Type B pancreatic cell (in vitro differentiated cells): ENCODE measurements at regions not wholly inside any gene's neighbourhood (a gene's known extent, or its start where the extent isn't known, plus 50 kb on each side); places are given as distances from the start of the nearest gene placed in this dataset.

Source experiments
- DNase-seq: peaks from one replicate; pipeline ENCODE4 v3.0.0; 2021; ENCODE audit warnings: mixed read lengths; ENCODE audit not compliant: unreplicated experiment; ENCODE audit errors: extremely low spot score
- H3K27ac Mint-ChIP-seq: 2 replicates; pipeline ENCODE4 v1.8.0; 2021; ENCODE audit warnings: mild to moderate bottlenecking, mixed read lengths
- H3K27me3 Mint-ChIP-seq: 2 replicates; pipeline ENCODE4 v1.8.0; 2021; ENCODE audit warnings: mixed read lengths
- H3K36me3 Mint-ChIP-seq: 2 replicates; pipeline ENCODE4 v1.8.0; 2021; ENCODE audit warnings: mixed read lengths
- H3K4me1 Mint-ChIP-seq: one replicate; pipeline ENCODE4 v1.8.0; 2021; ENCODE audit warnings: mixed read lengths; ENCODE audit not compliant: unreplicated experiment
- H3K4me3 Mint-ChIP-seq: 2 replicates; pipeline ENCODE4 v1.8.0; 2021; ENCODE audit warnings: mild to moderate bottlenecking, mixed read lengths
- H3K9me3 Mint-ChIP-seq: 2 replicates; pipeline ENCODE4 v1.8.0; 2021; ENCODE audit warnings: mixed read lengths
- TF ChIP-seq, protein P1 (sequence below): fragments of 200-600 bp; sonication (generic); conservative IDR thresholded peaks from 2 replicates; pipeline ENCODE4 v1.5.0; 2021; ENCODE audit warnings: antibody characterized with exemption, mild to moderate bottlenecking

DNA sequence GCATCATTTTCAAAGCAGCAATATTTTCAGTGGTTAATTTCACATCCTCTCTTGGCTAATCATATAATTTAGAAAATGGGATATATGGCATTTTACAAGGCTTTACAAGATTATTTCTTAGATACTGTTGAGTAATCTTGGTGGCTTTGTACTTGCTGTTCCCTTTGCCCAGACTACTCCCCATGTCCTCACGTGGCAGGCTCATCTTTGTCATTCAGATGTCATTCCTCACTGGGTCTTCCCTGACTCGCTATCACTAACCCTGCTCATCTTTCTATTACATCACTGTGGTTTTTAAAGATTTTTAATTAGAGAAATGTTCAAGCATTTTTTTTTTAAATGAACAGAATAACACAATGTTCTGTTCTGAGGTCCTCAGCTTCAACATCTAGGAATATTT, 240.0 kb upstream of the IRX5 start:
- H3K4me3 Mint-ChIP-seq = no peak overlapping the region
- H3K36me3 Mint-ChIP-seq = no peaks in the 10 kb centered on the region
- H3K4me1 Mint-ChIP-seq = no peaks in the 10 kb centered on the region
- TF ChIP-seq, protein P1, sequence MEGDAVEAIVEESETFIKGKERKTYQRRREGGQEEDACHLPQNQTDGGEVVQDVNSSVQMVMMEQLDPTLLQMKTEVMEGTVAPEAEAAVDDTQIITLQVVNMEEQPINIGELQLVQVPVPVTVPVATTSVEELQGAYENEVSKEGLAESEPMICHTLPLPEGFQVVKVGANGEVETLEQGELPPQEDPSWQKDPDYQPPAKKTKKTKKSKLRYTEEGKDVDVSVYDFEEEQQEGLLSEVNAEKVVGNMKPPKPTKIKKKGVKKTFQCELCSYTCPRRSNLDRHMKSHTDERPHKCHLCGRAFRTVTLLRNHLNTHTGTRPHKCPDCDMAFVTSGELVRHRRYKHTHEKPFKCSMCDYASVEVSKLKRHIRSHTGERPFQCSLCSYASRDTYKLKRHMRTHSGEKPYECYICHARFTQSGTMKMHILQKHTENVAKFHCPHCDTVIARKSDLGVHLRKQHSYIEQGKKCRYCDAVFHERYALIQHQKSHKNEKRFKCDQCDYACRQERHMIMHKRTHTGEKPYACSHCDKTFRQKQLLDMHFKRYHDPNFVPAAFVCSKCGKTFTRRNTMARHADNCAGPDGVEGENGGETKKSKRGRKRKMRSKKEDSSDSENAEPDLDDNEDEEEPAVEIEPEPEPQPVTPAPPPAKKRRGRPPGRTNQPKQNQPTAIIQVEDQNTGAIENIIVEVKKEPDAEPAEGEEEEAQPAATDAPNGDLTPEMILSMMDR = no peak
- H3K27me3 Mint-ChIP-seq = peaks cover 14% of the 10 kb centered on the region
- DNase-seq = no peak
- no peak overlapping the region for H3K27ac Mint-ChIP-seq
- no peaks in the 10 kb centered on the region for H3K9me3 Mint-ChIP-seq

DNA sequence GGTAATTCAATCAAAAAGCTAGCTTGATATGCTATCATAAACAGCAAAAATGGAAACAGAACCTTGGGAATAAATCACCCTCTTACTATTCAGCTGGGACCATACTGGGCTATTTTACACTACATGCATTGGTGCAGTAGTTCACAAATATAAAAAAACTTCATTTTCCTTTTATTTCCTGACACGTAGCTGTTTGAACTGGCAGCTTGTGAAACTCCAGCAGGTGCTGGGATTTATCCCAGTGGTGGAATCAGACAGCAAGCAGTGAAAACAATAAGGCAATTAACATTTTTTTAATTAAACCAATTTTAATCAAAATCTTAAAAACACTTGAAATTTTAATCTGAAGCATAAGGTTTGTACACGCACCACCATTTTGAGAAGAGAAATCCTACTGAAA, 240.4 kb upstream of the IRX5 start:
- Mint-ChIP-seq H3K9me3 (no peaks in the 10 kb centered on the region), H3K4me1 (no peaks in the 10 kb centered on the region), H3K36me3 (no peaks in the 10 kb centered on the region), H3K27ac (no peak overlapping the region), H3K27me3 (peaks cover 12% of the 10 kb centered on the region), H3K4me3 (no peak overlapping the region)
- no peak for DNase-seq
- TF ChIP-seq, protein P1 = no peak

DNA sequence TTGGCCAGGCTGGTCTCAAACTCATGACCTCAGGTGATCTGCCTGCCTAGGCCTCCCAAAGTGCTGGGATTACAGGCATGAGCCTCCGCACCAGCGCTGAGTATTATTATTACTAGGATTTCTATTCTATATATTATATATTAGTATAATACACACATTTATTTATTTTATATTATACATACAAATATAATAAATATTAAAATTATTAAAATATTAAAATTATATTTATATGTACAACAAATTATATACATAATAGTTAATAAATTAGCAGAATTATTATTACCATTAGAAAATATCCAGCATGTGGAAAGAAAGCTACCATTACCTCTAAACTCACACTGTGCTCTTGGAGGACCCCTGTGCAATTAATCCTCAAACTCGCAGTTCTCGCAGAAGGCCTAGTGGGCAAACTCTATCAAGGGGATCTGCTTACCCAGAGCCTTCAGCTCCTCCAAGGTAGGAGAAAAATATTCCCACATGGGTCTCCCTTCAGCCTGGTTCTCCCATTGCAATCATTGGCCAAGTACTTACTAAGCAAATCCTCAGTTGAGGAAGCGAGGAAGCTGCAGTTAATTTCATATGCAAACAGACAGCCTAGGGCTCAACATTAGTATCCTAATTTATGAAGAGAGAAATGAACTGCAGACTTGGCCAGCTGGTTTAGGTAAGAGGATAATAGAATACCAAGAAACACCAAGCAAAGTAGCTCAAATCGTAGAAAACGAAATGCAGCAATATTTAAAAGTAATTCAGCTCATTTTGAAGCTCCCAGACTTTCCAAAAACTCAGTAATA, 241.4 kb upstream of the IRX5 start:
- Mint-ChIP-seq H3K27me3 (peaks cover 6% of the 10 kb centered on the region), H3K4me1 (no peaks in the 10 kb centered on the region), H3K27ac (no peak overlapping the region), H3K36me3 (no peaks in the 10 kb centered on the region), H3K9me3 (no peaks in the 10 kb centered on the region), H3K4me3 (no peak overlapping the region)
- no peak for DNase-seq
- TF ChIP-seq, protein P1 = no peak

DNA sequence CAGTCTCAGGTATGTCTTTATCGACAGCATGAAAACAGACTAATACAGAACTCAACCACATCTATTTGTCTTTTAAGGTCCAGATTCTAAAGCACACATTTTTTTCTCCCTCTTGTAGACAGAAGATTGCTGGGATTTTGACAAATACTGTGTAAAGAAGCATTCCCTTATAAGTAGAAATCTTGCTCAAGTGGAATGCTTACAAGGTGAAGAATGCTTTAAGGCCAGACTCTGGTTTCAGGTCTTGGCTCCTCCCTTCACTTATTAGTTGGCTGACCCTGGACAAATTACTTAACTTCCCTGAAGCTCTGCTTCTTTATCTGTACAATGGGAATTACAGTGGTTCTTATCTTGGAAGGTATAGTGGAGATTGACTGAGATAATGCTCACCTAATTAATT, 242.3 kb upstream of the IRX5 start:
- no peak overlapping the region for H3K27ac Mint-ChIP-seq
- no peaks in the 10 kb centered on the region for H3K36me3 Mint-ChIP-seq
- no peaks in the 10 kb centered on the region for H3K4me1 Mint-ChIP-seq
- DNase-seq = no peak
- H3K27me3 Mint-ChIP-seq = peaks cover 12% of the 10 kb centered on the region
- no peak overlapping the region for H3K4me3 Mint-ChIP-seq
- no peaks in the 10 kb centered on the region for H3K9me3 Mint-ChIP-seq
- TF ChIP-seq, protein P1 = no peak

DNA sequence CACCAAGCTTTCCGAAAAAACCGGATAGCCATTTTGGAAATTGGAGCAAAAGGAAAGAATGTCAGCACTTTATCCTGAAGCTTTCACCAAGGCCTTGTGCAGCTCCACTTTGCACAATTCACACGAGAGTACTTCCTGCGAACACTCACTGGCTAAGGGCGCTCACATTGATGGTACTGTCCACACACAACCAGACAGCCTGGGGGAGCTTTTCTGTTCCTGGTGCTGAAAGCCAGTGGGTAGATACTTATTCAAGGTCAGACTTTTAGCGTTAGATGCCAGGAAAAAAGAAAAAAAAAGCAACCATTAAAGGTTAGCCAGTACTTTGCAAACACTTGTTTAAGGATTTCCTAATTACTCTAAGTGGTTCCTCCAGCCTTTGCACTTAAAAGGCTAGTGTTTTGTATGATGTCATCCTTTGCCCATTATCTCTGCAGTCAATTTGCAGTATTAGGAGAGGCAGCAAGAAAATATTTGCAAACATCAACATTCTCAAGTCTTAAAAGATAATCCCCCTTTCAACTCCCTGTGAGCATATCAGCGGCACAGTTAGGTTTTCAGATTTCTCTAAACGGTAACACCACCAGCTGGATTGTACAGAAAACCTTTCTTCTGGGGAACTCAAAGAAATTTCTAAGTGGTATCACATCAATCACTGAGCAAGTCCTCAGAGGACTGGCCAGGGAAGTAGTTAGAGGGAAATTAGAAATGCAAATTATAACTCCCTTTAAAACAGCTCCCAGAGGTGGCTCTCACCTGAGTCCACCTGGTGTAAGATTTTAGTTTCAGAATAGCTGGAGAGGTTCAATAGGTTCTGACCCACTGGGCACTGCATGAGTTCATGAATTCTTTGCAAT, 243.4 kb upstream of the IRX5 start:
- H3K36me3 Mint-ChIP-seq = no peaks in the 10 kb centered on the region
- H3K27ac Mint-ChIP-seq = no peak overlapping the region
- H3K27me3 Mint-ChIP-seq = peaks cover 12% of the 10 kb centered on the region
- no peak for DNase-seq
- no peaks in the 10 kb centered on the region for H3K4me1 Mint-ChIP-seq
- no peaks in the 10 kb centered on the region for H3K9me3 Mint-ChIP-seq
- TF ChIP-seq, protein P1 = no peak
- no peak overlapping the region for H3K4me3 Mint-ChIP-seq
